IPS DF 6.9 (cell line): ENCODE measurements at regions not wholly inside any gene's neighbourhood (a gene's known extent, or its start where the extent isn't known, plus 50 kb on each side); places are given as distances from the start of the nearest gene placed in this dataset.

ENCODE experiments used
- DNase-seq: peaks from one replicate; pipeline ENCODE4 v3.0.0-alpha.2; 2013; ENCODE audit warnings: low read depth, low spot score
- H3K27ac ChIP-seq: one replicate; pipeline ENCODE4 v1.5.1; 2013; ENCODE audit warnings: low read length, control low read depth
- H3K27me3 ChIP-seq: 2 replicates; pipeline ENCODE4 v1.6.1; 2013; ENCODE audit warnings: mild to moderate bottlenecking, low read length; ENCODE audit not compliant: control insufficient read depth, insufficient read depth
- H3K36me3 ChIP-seq: 2 replicates; pipeline ENCODE4 v1.6.1; 2013; ENCODE audit warnings: low read length; ENCODE audit not compliant: control insufficient read depth, insufficient read depth
- H3K4me1 ChIP-seq: 2 replicates; pipeline ENCODE4 v1.6.1; 2013; ENCODE audit warnings: low read length; ENCODE audit not compliant: control insufficient read depth, insufficient read depth
- H3K4me3 ChIP-seq: 2 replicates; pipeline ENCODE4 v1.5.1; 2013; ENCODE audit warnings: mild to moderate bottlenecking, low read length
- H3K9me3 ChIP-seq: 2 replicates; pipeline ENCODE4 v1.6.1; 2013; ENCODE audit warnings: low read length, inconsistent platforms; ENCODE audit not compliant: control insufficient read depth, insufficient read depth
- WGBS: extraction: QIAGEN DNeasy Blood & Tissue Kit; methylation state at CpG from one replicate; pipeline ENCODE4 v1.1.7; 2013; ENCODE audit warnings: mixed read lengths, missing lambda C conversion rate; ENCODE audit not compliant: insufficient read length, insufficient coverage; 5-methylcytosine and 5-hydroxymethylcytosine counted together

- DNase-seq, result no peak
- H3K36me3 ChIP-seq, result no peaks in the 10 kb centered on the region
- H3K27me3 ChIP-seq, result no peaks in the 10 kb centered on the region
- peaks cover 2% of the 10 kb centered on the region; the same call in 1 of the 2 replicates for H3K4me1 ChIP-seq
- no peak overlapping the region for H3K27ac ChIP-seq
- H3K4me3 ChIP-seq, result no peak overlapping the region
- H3K9me3 ChIP-seq, result no peaks in the 10 kb centered on the region
Measured at GRCh38 chr12:107221913-107222312, 128.6 kb upstream of the CRY1 start.

GRCh38 chr12:107223821-107224220 is 130.5 kb upstream of the CRY1 start:
- DNase-seq, result no peak
- no peak overlapping the region for H3K27ac ChIP-seq
- no peaks in the 10 kb centered on the region for H3K27me3 ChIP-seq
- no peak overlapping the region for H3K4me3 ChIP-seq
- H3K4me1 ChIP-seq, result peaks cover 5% of the 10 kb centered on the region; the same call in 1 of the 2 replicates
- H3K9me3 ChIP-seq, result no peaks in the 10 kb centered on the region
- WGBS, result no CpG with 5 or more reads among the region's 5 CpGs
- H3K36me3 ChIP-seq, result no peaks in the 10 kb centered on the region

DNA sequence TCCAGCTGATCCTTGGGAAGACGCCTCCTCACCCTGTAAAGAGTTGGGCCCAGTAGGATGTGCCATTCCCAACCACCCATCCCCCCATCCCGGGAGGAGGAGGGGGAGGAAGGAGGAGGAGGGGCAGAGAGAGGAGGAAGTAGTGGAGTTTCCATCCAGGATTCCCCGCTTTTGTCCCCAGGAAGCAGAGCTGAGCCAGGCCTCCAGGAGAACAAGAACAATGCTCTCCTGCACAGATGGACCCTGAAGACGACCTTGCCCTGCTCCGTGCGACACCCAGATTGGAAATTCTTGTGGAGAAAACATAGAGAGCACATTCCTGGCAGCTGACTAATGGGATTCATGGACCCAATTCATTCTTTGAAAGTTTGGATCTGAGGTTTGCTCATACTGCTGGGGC is 132.3 kb upstream of the CRY1 start:
- Histone ChIP-seq H3K9me3 (no peaks in the 10 kb centered on the region), H3K36me3 (no peaks in the 10 kb centered on the region), H3K4me1 (peaks cover 5% of the 10 kb centered on the region; the same call in 1 of the 2 replicates), H3K27ac (no peak overlapping the region), H3K4me3 (no peak overlapping the region), H3K27me3 (no peaks in the 10 kb centered on the region)
- peak; percentile 27 for DNase-seq
- no CpG with 5 or more reads among the region's 6 CpGs for WGBS

DNA sequence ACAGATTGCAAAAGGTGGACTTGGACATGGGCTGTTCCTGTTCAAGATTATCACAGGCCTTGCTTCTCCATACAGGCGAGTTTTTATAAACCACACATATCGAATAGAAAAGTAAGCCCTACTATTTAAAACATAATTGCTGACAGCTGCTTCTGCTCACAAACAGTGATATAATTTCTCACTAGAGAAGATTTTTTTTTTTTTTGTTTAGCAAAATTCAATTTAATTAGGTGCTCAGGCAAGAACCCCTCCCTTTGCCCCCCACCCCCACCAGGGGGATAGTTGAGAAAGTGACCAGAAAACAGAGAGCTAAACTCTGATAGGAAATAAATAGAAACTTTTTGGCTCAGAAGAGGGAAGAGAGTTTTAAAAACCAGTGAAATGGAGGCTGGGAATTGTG is 132.8 kb upstream of the CRY1 start:
- Histone ChIP-seq H3K27ac (no peak overlapping the region), H3K36me3 (no peaks in the 10 kb centered on the region), H3K4me3 (no peak overlapping the region), H3K27me3 (no peaks in the 10 kb centered on the region), H3K9me3 (no peaks in the 10 kb centered on the region), H3K4me1 (peaks cover 5% of the 10 kb centered on the region; the same call in 1 of the 2 replicates)
- no peak for DNase-seq
- WGBS, result no CpG with 5 or more reads among the region's 2 CpGs

DNA sequence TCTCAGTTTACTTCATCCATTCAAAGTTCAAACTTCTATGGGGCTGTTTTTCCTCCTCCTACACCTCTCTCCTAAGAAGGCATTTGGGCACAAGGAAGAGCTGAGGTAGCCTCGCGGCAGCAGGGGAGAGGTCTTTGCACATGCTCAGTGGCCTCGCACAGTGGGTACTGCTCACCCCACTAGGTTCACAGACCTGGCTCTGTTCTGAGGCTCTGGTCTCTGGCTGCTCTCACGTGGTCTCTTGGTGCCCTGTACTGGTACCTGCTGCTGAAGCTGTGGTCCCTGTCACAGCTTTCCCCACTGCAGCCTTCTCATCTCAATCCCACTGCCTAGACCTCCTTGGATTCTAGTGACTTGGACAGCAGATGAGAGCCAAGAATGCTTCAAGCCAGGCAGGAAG is 134.7 kb upstream of the CRY1 start:
- no peaks in the 10 kb centered on the region for H3K27me3 ChIP-seq
- WGBS, result no CpG with 5 or more reads among the region's 4 CpGs
- H3K4me1 ChIP-seq, result peaks cover 5% of the 10 kb centered on the region; the same call in 1 of the 2 replicates
- H3K36me3 ChIP-seq, result no peaks in the 10 kb centered on the region
- no peaks in the 10 kb centered on the region for H3K9me3 ChIP-seq
- no peak overlapping the region for H3K4me3 ChIP-seq
- H3K27ac ChIP-seq, result no peak overlapping the region
- no peak for DNase-seq

- no peak for DNase-seq
- WGBS, result no CpG with 5 or more reads among the region's 5 CpGs
- H3K4me1 ChIP-seq, result peaks cover 5% of the 10 kb centered on the region; the same call in 1 of the 2 replicates
- H3K27ac ChIP-seq, result no peak overlapping the region
- H3K36me3 ChIP-seq, result no peaks in the 10 kb centered on the region
- H3K9me3 ChIP-seq, result no peaks in the 10 kb centered on the region
- no peak overlapping the region for H3K4me3 ChIP-seq
- no peaks in the 10 kb centered on the region for H3K27me3 ChIP-seq
Measured at GRCh38 chr12:107229827-107230226, 136.5 kb upstream of the CRY1 start.

GRCh38 chr12:107231303-107231702 is 138.0 kb upstream of the CRY1 start:
- no peak overlapping the region for H3K4me3 ChIP-seq
- no peak for DNase-seq
- no peaks in the 10 kb centered on the region for H3K36me3 ChIP-seq
- no peaks in the 10 kb centered on the region for H3K27me3 ChIP-seq
- peaks cover 3% of the 10 kb centered on the region; the same call in 1 of the 2 replicates for H3K4me1 ChIP-seq
- no CpG with 5 or more reads among the region's 11 CpGs for WGBS
- H3K9me3 ChIP-seq, result no peaks in the 10 kb centered on the region
- no peak overlapping the region for H3K27ac ChIP-seq

GRCh38 chr12:107233551-107233950 is 140.2 kb upstream of the CRY1 start:
- no peaks in the 10 kb centered on the region for H3K9me3 ChIP-seq
- no peaks in the 10 kb centered on the region for H3K27me3 ChIP-seq
- H3K27ac ChIP-seq, result no peak overlapping the region
- H3K36me3 ChIP-seq, result no peaks in the 10 kb centered on the region
- H3K4me3 ChIP-seq, result no peak overlapping the region
- no CpG with 5 or more reads among the region's 3 CpGs for WGBS
- no peak for DNase-seq
- no peaks in the 10 kb centered on the region for H3K4me1 ChIP-seq

GRCh38 chr12:107235600-107235999 is 142.3 kb upstream of the CRY1 start:
- Histone ChIP-seq H3K4me3 (no peak overlapping the region), H3K27ac (no peak overlapping the region), H3K4me1 (no peaks in the 10 kb centered on the region), H3K9me3 (no peaks in the 10 kb centered on the region), H3K36me3 (no peaks in the 10 kb centered on the region), H3K27me3 (no peaks in the 10 kb centered on the region)
- no CpG with 5 or more reads among the region's 2 CpGs for whole genome bisulfite sequencing
- no peak for DNase-seq

- Histone ChIP-seq H3K4me3 (no peak overlapping the region), H3K27ac (no peak overlapping the region), H3K4me1 (no peaks in the 10 kb centered on the region), H3K27me3 (no peaks in the 10 kb centered on the region), H3K9me3 (no peaks in the 10 kb centered on the region), H3K36me3 (no peaks in the 10 kb centered on the region)
- no peak for DNase-seq
- WGBS, result no CpG with 5 or more reads among the region's 6 CpGs
Measured at GRCh38 chr12:107236824-107237511, 143.6 kb upstream of the CRY1 start.

GRCh38 chr12:107238296-107238695 is 144.9 kb upstream of the CRY1 start:
- Histone ChIP-seq H3K27ac (no peak overlapping the region), H3K4me3 (no peak overlapping the region), H3K9me3 (no peaks in the 10 kb centered on the region), H3K27me3 (no peaks in the 10 kb centered on the region), H3K36me3 (no peaks in the 10 kb centered on the region), H3K4me1 (no peaks in the 10 kb centered on the region)
- DNase-seq, result no peak
- no CpG with 5 or more reads among the region's 3 CpGs for WGBS
